ENCODE measurements at regions not wholly inside any gene's neighbourhood (a gene's known extent, or its start where the extent isn't known, plus 50 kb on each side); places are given as distances from the start of the nearest gene placed in this dataset.
"Not testable (repeated sequence)": the region's sequence is repeated elsewhere in the genome, so short reads cannot be mapped to it uniquely, and the experiment has no call there.

DNA sequence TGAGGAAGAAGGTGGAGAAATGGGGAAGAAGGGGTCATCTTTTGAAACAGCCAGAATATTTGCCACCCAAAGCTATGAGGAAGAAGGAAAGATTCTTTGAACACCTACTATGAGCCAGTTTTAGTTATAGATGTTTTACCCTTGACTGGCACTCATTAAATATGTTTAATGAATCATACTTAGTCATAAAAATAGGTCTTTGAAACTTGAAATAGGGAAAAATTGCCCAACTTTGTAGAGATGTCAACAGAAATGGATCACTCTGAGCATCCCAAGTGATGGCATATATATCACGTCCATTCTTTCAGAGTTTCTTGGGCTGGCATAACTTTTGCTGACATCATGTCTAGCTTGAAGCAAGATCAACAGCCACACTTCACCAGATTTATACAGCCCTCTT, 263.5 kb downstream of the RPAP3 start:
- H3K9me3 ChIP-seq = no peaks in the 10 kb centered on the region
- WGBS, 3 donors = 66 to 78% (median 78%) methylated on average over 1 of the region's 1 CpG
- H3K27ac ChIP-seq = no peak overlapping the region
- TF ChIP-seq, protein P1, sequence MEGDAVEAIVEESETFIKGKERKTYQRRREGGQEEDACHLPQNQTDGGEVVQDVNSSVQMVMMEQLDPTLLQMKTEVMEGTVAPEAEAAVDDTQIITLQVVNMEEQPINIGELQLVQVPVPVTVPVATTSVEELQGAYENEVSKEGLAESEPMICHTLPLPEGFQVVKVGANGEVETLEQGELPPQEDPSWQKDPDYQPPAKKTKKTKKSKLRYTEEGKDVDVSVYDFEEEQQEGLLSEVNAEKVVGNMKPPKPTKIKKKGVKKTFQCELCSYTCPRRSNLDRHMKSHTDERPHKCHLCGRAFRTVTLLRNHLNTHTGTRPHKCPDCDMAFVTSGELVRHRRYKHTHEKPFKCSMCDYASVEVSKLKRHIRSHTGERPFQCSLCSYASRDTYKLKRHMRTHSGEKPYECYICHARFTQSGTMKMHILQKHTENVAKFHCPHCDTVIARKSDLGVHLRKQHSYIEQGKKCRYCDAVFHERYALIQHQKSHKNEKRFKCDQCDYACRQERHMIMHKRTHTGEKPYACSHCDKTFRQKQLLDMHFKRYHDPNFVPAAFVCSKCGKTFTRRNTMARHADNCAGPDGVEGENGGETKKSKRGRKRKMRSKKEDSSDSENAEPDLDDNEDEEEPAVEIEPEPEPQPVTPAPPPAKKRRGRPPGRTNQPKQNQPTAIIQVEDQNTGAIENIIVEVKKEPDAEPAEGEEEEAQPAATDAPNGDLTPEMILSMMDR (IDR thresholded peaks at IDR 0.05) = no peak
- H3K4me3 ChIP-seq = no peak overlapping the region
- DNase-seq = no peak
- no peaks in the 10 kb centered on the region for H3K27me3 ChIP-seq
- intact Hi-C loops (cut with DNase I) = no loop called here
- H3K36me3 ChIP-seq = no peaks in the 10 kb centered on the region
- no peaks in the 10 kb centered on the region for H3K4me1 ChIP-seq (ENCODE audit: insufficient read depth)

DNA sequence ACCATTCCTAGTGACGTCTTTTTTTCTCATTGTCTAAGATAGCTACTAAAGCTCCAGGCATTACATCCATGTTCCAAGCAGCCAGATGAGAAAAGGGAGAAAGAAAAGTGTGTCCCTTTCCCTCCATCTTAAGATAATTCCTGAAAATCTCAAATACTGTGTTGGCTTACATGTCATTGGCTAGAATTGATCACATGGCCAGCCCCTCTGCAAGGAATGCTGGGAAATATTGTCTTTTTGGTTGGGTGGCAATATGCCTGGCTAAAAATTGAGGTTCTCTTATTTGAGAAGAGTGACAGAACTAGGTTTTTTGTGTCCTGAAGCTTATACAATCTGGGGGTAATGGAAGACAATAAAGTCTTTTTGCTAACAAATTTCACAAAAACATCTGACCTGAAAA, 264.3 kb downstream of the RPAP3 start:
- no peaks in the 10 kb centered on the region for H3K27me3 ChIP-seq
- no peak for DNase-seq
- no peaks in the 10 kb centered on the region for H3K4me1 ChIP-seq (ENCODE audit: insufficient read depth)
- no peaks in the 10 kb centered on the region for H3K9me3 ChIP-seq
- WGBS, 3 donors = 90 to 92% (median 91%) methylated on average over 1 of the region's 1 CpG
- no peaks in the 10 kb centered on the region for H3K36me3 ChIP-seq
- TF ChIP-seq EP300 (IDR thresholded peaks at IDR 0.05) (no peak), POLR2A (IDR thresholded peaks at IDR 0.05) (no peak)
- TF ChIP-seq, protein P1 (IDR thresholded peaks at IDR 0.05) = no peak
- no peak overlapping the region for H3K27ac ChIP-seq
- H3K4me3 ChIP-seq = no peak overlapping the region
- intact Hi-C loops (cut with DNase I) = no loop called here

DNA sequence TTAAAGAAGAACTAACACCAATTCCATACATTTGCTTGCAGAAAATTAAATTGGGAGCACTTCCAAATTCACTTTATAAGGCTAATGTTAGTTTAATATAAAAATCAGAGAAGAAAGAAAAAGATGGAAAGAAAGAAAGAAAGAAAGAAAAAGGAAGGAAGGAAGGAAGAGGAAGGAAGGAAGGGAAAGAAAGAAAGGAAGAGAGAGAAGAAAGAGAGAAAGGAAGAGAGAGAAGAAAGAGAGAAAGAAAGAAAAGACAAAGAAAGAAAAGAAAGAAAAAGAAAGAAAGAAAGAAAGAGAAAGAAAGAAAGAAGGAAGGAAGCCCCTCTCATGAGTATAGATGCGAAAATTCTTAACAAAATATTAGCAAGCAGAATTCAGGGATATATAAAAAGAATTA, 267.7 kb downstream of the RPAP3 start:
- Histone ChIP-seq H3K27me3 (no peaks in the 10 kb centered on the region), H3K4me3 (no peak overlapping the region), H3K9me3 (no peaks in the 10 kb centered on the region), H3K27ac (no peak overlapping the region), H3K36me3 (no peaks in the 10 kb centered on the region), H3K4me1 (ENCODE audit: insufficient read depth) (no peaks in the 10 kb centered on the region)
- intact Hi-C loops (cut with DNase I) = no loop called here
- 48 to 92% (median 90%) methylated on average over 1 of the region's 1 CpG for WGBS, 3 donors
- no peak for DNase-seq
- TF ChIP-seq EP300 (IDR thresholded peaks at IDR 0.05) = no peak

DNA sequence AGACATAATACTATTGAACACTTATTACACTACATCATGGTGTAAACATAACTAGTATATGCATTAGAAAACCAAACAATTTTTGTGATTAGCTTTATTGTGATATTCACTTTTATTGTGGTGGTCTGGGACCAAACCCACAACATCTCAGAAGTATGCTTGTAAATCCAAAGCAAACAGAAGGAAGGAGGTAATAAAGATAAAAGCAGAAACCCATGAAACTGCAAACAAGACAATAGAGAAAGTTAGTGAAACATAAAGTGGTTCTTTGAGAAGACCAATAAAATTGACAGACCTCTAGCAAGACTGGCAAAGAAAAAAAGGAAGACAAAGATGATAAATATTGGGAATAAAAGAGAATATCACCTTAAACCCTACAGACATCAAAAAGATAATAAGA, 268.3 kb downstream of the RPAP3 start:
- H3K36me3 ChIP-seq = no peaks in the 10 kb centered on the region
- intact Hi-C loops (cut with DNase I) = no loop called here
- H3K27ac ChIP-seq = no peak overlapping the region
- TF ChIP-seq POLR2A (IDR thresholded peaks at IDR 0.05) = no peak
- TF ChIP-seq, protein P1 (IDR thresholded peaks at IDR 0.05) = no peak
- no peak for TF ChIP-seq EP300 (IDR thresholded peaks at IDR 0.05)
- H3K9me3 ChIP-seq = no peaks in the 10 kb centered on the region
- no peaks in the 10 kb centered on the region for H3K27me3 ChIP-seq
- H3K4me3 ChIP-seq = no peak overlapping the region
- no peaks in the 10 kb centered on the region for H3K4me1 ChIP-seq (ENCODE audit: insufficient read depth)
- DNase-seq = no peak

DNA sequence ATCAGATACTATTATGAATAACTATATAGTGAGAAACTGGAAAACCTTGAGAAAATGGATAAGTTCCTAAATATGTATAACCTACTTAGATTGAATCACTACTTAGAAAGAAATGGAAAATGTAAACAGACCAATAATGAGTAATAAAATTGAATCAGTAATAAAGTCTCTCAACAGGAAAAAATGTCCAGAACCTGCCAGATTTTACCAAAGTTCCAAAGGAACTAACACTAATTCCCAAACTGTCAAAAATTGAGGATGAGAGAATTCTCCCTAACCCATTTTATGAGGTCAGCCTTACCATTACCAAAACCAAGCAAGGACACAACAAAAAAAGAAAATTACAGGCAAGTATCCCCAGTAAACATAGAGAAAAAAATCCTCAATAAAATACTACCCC, 272.0 kb downstream of the RPAP3 start:
- Histone ChIP-seq H3K4me1 (ENCODE audit: insufficient read depth) (no peaks in the 10 kb centered on the region), H3K4me3 (no peak overlapping the region), H3K9me3 (no peaks in the 10 kb centered on the region), H3K27ac (no peak overlapping the region), H3K36me3 (no peaks in the 10 kb centered on the region), H3K27me3 (no peaks in the 10 kb centered on the region)
- intact Hi-C loops (cut with DNase I) = no loop called here
- DNase-seq = no peak
- TF ChIP-seq EP300 (IDR thresholded peaks at IDR 0.05) (no peak), POLR2A (IDR thresholded peaks at IDR 0.05) (no peak)
- TF ChIP-seq, protein P1 (IDR thresholded peaks at IDR 0.05) = no peak

DNA sequence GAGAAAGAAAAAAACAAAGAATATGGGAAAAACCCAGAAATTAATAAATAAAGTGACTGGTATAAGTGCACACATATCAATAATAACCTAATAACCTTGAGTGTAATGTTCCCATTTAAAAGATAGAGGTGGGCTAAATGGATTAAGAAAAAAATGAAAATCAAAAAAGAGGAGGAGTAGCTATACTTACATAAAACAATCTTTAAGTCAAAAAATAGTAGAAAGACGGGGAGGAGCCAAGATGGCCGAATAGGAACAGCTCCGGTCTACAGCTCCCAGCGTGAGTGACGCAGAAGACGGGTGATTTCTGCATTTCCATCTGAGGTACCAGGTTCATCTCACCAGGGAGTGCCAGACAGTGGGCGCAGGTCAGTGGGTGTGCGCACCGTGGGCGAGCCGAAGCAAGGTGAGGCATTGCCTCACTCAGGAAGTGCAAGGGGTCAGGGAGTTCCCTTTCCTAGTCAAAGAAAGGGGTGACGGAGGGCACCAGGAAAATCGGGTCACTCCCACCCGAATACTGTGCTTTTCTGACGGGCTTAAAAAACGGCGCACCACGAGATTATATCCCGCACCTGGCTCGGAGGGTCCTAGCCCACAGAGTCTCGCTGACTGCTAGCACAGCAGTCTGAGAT, 279.0 kb downstream of the RPAP3 start:
- H3K4me1 ChIP-seq (ENCODE audit: insufficient read depth); intact Hi-C loops (cut with DNase I); DNase-seq; H3K36me3 ChIP-seq; H3K9me3 ChIP-seq; H3K4me3 ChIP-seq; H3K27ac ChIP-seq; H3K27me3 ChIP-seq: not testable (repeated sequence)
- WGBS, 3 donors = 86 to 94% (median 90%) methylated on average over 20 to 21 of the region's 21 CpGs
